ENCODE measurements at regions not wholly inside any gene's neighbourhood (a gene's known extent, or its start where the extent isn't known, plus 50 kb on each side); places are given as distances from the start of the nearest gene placed in this dataset.

DNA sequence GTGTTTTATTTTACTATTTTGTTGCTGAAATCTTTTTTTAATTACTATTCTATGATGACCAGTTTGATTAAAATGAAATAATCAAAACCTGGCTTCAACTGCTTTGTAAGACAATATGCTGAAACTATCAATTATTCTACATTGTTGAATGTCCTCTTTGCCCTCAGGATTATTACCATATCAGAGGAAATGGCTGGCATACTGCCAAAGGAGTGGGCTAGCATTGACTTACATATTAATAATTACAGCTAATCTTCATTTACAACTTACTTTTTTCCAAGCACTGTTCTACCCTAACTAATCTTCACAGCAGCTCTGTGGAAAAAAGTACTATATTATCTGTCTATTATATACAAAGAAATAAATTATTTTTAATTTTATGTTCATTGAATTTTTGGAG, 560.5 kb downstream of the BCKDHB start:
- Histone ChIP-seq H3K36me3 (replicated peaks; ENCODE audit: insufficient read depth, low read depth) (no peaks in the 10 kb centered on the region), H3K4me3 (no peak overlapping the region), H3K27me3 (no peaks in the 10 kb centered on the region), H3K4me2 (no peak overlapping the region), H3K79me2 (no peaks in the 10 kb centered on the region), H3K9me2 (replicated peaks; ENCODE audit: insufficient read depth) (no peaks in the 10 kb centered on the region), H3K27ac (no peak overlapping the region), H3K9me3 (ENCODE audit: low read depth) (no peaks in the 10 kb centered on the region), H4K20me1 (ENCODE audit: insufficient read depth, poor library complexity, severe bottlenecking) (no peaks in the 10 kb centered on the region), H2AFZ (no peak overlapping the region), H3K4me1 (ENCODE audit: insufficient read depth) (no peaks in the 10 kb centered on the region)
- TF ChIP-seq EZH2 (IDR thresholded peaks at IDR 0.05; ENCODE audit: borderline replicate concordance) (no peak), EZH2phosphoT487 (IDR thresholded peaks at IDR 0.05; ENCODE audit: low read depth, severe bottlenecking, unreplicated experiment) (no peak)
- TF ChIP-seq, protein P1, sequence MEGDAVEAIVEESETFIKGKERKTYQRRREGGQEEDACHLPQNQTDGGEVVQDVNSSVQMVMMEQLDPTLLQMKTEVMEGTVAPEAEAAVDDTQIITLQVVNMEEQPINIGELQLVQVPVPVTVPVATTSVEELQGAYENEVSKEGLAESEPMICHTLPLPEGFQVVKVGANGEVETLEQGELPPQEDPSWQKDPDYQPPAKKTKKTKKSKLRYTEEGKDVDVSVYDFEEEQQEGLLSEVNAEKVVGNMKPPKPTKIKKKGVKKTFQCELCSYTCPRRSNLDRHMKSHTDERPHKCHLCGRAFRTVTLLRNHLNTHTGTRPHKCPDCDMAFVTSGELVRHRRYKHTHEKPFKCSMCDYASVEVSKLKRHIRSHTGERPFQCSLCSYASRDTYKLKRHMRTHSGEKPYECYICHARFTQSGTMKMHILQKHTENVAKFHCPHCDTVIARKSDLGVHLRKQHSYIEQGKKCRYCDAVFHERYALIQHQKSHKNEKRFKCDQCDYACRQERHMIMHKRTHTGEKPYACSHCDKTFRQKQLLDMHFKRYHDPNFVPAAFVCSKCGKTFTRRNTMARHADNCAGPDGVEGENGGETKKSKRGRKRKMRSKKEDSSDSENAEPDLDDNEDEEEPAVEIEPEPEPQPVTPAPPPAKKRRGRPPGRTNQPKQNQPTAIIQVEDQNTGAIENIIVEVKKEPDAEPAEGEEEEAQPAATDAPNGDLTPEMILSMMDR (IDR thresholded peaks at IDR 0.05; ENCODE audit: poor library complexity): no peak
- DNase-seq (ENCODE audit: low spot score): no peak

DNA sequence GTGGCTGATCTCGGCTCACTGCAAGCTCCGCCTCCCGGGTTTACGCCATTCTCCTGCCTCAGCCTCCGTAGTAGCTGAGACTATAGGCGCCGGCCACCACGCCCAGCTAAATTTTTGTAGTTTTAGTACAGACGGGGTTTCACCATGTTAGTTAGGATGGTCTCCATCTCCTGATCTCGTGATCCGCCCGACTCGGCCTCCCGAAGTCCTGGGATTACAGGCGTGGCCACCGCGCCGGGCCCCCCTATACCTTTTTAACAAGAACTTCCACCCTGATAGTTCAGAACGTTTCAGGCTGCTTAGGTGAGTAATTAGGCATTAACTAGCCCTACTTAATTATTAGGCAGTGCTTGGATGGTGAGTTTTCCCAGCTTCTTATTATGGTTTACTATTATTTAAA, 552.5 kb downstream of the BCKDHB start:
- Histone ChIP-seq H3K4me3 (no peak overlapping the region), H3K27me3 (no peaks in the 10 kb centered on the region), H2AFZ (no peak overlapping the region), H3K79me2 (no peaks in the 10 kb centered on the region), H3K4me2 (no peak overlapping the region), H3K36me3 (replicated peaks; ENCODE audit: insufficient read depth, low read depth) (no peaks in the 10 kb centered on the region), H3K9me3 (ENCODE audit: low read depth) (no peaks in the 10 kb centered on the region), H3K27ac (no peak overlapping the region), H3K4me1 (ENCODE audit: insufficient read depth) (no peaks in the 10 kb centered on the region), H3K9me2 (replicated peaks; ENCODE audit: insufficient read depth) (no peaks in the 10 kb centered on the region), H4K20me1 (ENCODE audit: insufficient read depth, poor library complexity, severe bottlenecking) (no peaks in the 10 kb centered on the region)
- DNase-seq (ENCODE audit: low spot score): no peak
- 96% methylated on average over 14 of the region's 19 CpGs for WGBS (ENCODE audit: low lambda C conversion rate, missing lambda C conversion rate)
- TF ChIP-seq EZH2phosphoT487 (IDR thresholded peaks at IDR 0.05; ENCODE audit: low read depth, severe bottlenecking, unreplicated experiment) (no peak), EZH2 (IDR thresholded peaks at IDR 0.05; ENCODE audit: borderline replicate concordance) (no peak)
- TF ChIP-seq, protein P1 (IDR thresholded peaks at IDR 0.05; ENCODE audit: poor library complexity): no peak

DNA sequence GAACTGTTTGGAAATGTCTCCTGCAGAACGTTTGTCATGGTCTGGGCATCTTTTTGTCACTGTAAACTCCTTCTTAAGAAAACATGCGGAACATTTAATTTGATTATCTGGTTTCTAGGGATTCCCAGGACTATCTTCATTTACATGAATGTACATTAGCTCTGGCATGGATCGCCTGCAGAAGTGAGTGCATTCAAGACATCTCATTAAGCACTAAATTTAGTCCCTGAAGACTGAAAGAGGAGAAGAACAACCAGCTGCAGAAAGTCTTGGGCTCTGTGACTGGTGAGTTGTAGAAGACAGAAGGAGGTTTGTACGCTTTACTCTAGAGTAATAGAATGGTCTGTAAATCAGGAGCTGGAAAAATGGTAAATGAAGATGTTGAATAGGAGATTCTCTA, 540.7 kb downstream of the BCKDHB start:
- no peak for DNase-seq (ENCODE audit: low spot score)
- Histone ChIP-seq H4K20me1 (ENCODE audit: insufficient read depth, poor library complexity, severe bottlenecking) (no peaks in the 10 kb centered on the region), H3K4me3 (no peak overlapping the region), H3K27ac (no peak overlapping the region), H3K4me1 (ENCODE audit: insufficient read depth) (no peaks in the 10 kb centered on the region), H3K36me3 (replicated peaks; ENCODE audit: insufficient read depth, low read depth) (no peaks in the 10 kb centered on the region), H3K9me3 (ENCODE audit: low read depth) (peaks cover 6% of the 10 kb centered on the region), H2AFZ (no peak overlapping the region), H3K4me2 (no peak overlapping the region), H3K27me3 (no peaks in the 10 kb centered on the region), H3K79me2 (no peaks in the 10 kb centered on the region), H3K9me2 (replicated peaks; ENCODE audit: insufficient read depth) (no peaks in the 10 kb centered on the region)
- WGBS (ENCODE audit: low lambda C conversion rate, missing lambda C conversion rate): 77% methylated on average over 4 of the region's 4 CpGs
- TF ChIP-seq EZH2 (IDR thresholded peaks at IDR 0.05; ENCODE audit: borderline replicate concordance): no peak

DNA sequence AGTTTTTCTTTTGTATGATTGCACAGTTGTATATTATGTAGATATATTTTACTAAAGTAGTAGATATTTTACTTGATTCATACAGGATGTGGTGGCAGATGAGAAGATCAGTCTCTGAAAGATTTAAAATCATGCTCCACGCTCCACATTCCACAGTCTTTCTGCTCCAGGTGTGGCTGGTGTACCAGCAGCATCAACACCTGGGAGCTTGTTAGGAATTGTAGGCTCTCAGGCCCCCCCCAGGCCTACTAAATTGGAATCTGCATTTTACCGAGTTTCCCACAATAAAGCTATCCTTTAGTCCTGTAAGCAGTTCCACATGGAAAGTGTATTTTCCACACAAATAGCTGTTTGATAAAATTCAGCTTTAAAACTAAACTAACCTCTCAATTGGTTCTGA, 537.4 kb downstream of the BCKDHB start:
- Histone ChIP-seq H3K36me3 (replicated peaks; ENCODE audit: insufficient read depth, low read depth) (no peaks in the 10 kb centered on the region), H3K4me1 (ENCODE audit: insufficient read depth) (peaks cover 4% of the 10 kb centered on the region), H3K9me2 (replicated peaks; ENCODE audit: insufficient read depth) (no peaks in the 10 kb centered on the region), H3K27ac (no peak overlapping the region), H3K4me3 (no peak overlapping the region), H3K27me3 (no peaks in the 10 kb centered on the region), H4K20me1 (ENCODE audit: insufficient read depth, poor library complexity, severe bottlenecking) (no peaks in the 10 kb centered on the region), H3K79me2 (no peaks in the 10 kb centered on the region), H3K4me2 (no peak overlapping the region), H3K9me3 (ENCODE audit: low read depth) (peaks cover 6% of the 10 kb centered on the region), H2AFZ (no peak overlapping the region)
- no peak for DNase-seq (ENCODE audit: low spot score)
- TF ChIP-seq, protein P1 (IDR thresholded peaks at IDR 0.05; ENCODE audit: poor library complexity): no peak
- TF ChIP-seq EZH2phosphoT487 (IDR thresholded peaks at IDR 0.05; ENCODE audit: low read depth, severe bottlenecking, unreplicated experiment): no peak
- TF ChIP-seq EZH2 (IDR thresholded peaks at IDR 0.05; ENCODE audit: borderline replicate concordance): no peak
- 80% methylated on average over 2 of the region's 2 CpGs for WGBS (ENCODE audit: low lambda C conversion rate, missing lambda C conversion rate)

Measured in hepatocyte (in vitro differentiated cells).